GM23338 (cell line): ENCODE measurements at regions not wholly inside any gene's neighbourhood (a gene's known extent, or its start where the extent isn't known, plus 50 kb on each side); places are given as distances from the start of the nearest gene placed in this dataset.
"Not testable (repeated sequence)": the region's sequence is repeated elsewhere in the genome, so short reads cannot be mapped to it uniquely, and the experiment has no call there.

Experiments used
- ATAC-seq: fragments of 200-7000 bp; cut with Tn5 transposase; 3 replicates; pipeline ENCODE4 v1.9.1; 2020
- DNase-seq: peaks from one replicate; pipeline ENCODE4 v3.0.0-alpha.2; 2015; ENCODE audit warnings: low spot score
- H2AFZ ChIP-seq: fragments of 200-600 bp; sonication (generic); 2 replicates; pipeline ENCODE4 v1.8.0; 2016; ENCODE audit warnings: antibody characterized with exemption, mild to moderate bottlenecking, moderate library complexity
- H3F3A ChIP-seq: fragments of 200-600 bp; sonication (generic); replicated peaks from 2 replicates; pipeline ENCODE4 v1.8.0; 2017; ENCODE audit warnings: antibody characterized with exemption, mixed run types, low read depth
- H3K27ac ChIP-seq: fragments of 200-600 bp; sonication (generic); 2 replicates; pipeline ENCODE4 v1.6.1; 2016; ENCODE audit warnings: low read depth
- H3K27me3 ChIP-seq: fragments of 200-600 bp; sonication (generic); 2 replicates; pipeline ENCODE4 v1.8.0; 2016; ENCODE audit warnings: mild to moderate bottlenecking, mixed run types, moderate library complexity; ENCODE audit not compliant: insufficient read depth
- H3K36me3 ChIP-seq: fragments of 200-600 bp; sonication (generic); 2 replicates; pipeline ENCODE4 v1.8.0; 2016; ENCODE audit warnings: mild to moderate bottlenecking; ENCODE audit not compliant: insufficient read depth
- H3K4me1 ChIP-seq: fragments of 200-600 bp; sonication (generic); 2 replicates; pipeline ENCODE4 v1.8.0; 2016; ENCODE audit warnings: mild to moderate bottlenecking, moderate library complexity; ENCODE audit not compliant: insufficient read depth
- H3K4me2 ChIP-seq: fragments of 200-600 bp; sonication (generic); 2 replicates; pipeline ENCODE4 v1.7.1; 2017; ENCODE audit warnings: mixed run types
- H3K4me3 ChIP-seq: fragments of 200-600 bp; sonication (generic); 2 replicates; pipeline ENCODE4 v1.6.1; 2016; ENCODE audit warnings: mixed run types
- H3K79me2 ChIP-seq: fragments of 200-600 bp; sonication (generic); replicated peaks from 2 replicates; pipeline ENCODE4 v1.8.0; 2017; ENCODE audit warnings: mild to moderate bottlenecking; ENCODE audit not compliant: insufficient read depth
- H3K9me2 ChIP-seq: fragments of 200-600 bp; sonication (generic); 2 replicates; pipeline ENCODE4 v1.8.0; 2017; ENCODE audit not compliant: insufficient read depth
- H4K20me1 ChIP-seq: fragments of 200-600 bp; sonication (generic); replicated peaks from 2 replicates; pipeline ENCODE4 v1.8.0; 2017; ENCODE audit warnings: mild to moderate bottlenecking; ENCODE audit not compliant: insufficient read depth
- H3K27ac Mint-ChIP-seq: 2 replicates; pipeline ENCODE4 v1.8.0; 2020; ENCODE audit warnings: inconsistent platforms, mild to moderate bottlenecking, moderate library complexity, mixed read lengths
- H3K27me3 Mint-ChIP-seq: 3 replicates; pipeline ENCODE4 v1.8.0; 2022; ENCODE audit warnings: low read depth, mild to moderate bottlenecking, moderate library complexity, mixed read lengths, inconsistent platforms; ENCODE audit not compliant: insufficient read depth, poor library complexity
- H3K36me3 Mint-ChIP-seq: 3 replicates; pipeline ENCODE4 v1.8.0; 2021; ENCODE audit warnings: low read depth, mild to moderate bottlenecking, inconsistent platforms, moderate library complexity, mixed read lengths
- H3K4me1 Mint-ChIP-seq: 3 replicates; pipeline ENCODE4 v1.8.0; 2020; ENCODE audit warnings: mild to moderate bottlenecking, inconsistent platforms, mixed read lengths
- H3K4me3 Mint-ChIP-seq: 3 replicates; pipeline ENCODE4 v1.8.0; 2021; ENCODE audit warnings: moderate library complexity, mild to moderate bottlenecking, inconsistent platforms, mixed read lengths
- H3K9me3 Mint-ChIP-seq: 3 replicates; pipeline ENCODE4 v1.8.0; 2020; ENCODE audit warnings: moderate library complexity, mild to moderate bottlenecking, inconsistent platforms, mixed read lengths
- CREB1 ChIP-seq: fragments of 250-450 bp; sonication (Bioruptor Pico); IDR thresholded peaks from 2 replicates; pipeline ENCODE4 v1.5.0; 2020; ENCODE audit warnings: low read depth, mild to moderate bottlenecking, moderate library complexity
- CTCF ChIP-seq, 2 experiments: fragments of 200-600 bp in 1 of 2; sonication (generic) in 1 of 2; conservative IDR thresholded peaks; 2 replicates each; pipeline versions ENCODE4 v1.5.1 to v1.6.1; 2016 to 2017; ENCODE audit warnings: antibody characterized with exemption in 2 of 2, low read depth in 2 of 2, mild to moderate bottlenecking in 2 of 2, moderate library complexity in 1 of 2
- ETS1 ChIP-seq: IDR thresholded peaks from 2 replicates; pipeline ENCODE4 v1.6.1; 2016; ENCODE audit warnings: antibody characterized with exemption
- EZH2 ChIP-seq: fragments of 200-600 bp; sonication (generic); IDR thresholded peaks from one replicate; pipeline ENCODE4 v1.8.0; 2017; ENCODE audit warnings: antibody characterized with exemption, mild to moderate bottlenecking, low read depth; ENCODE audit not compliant: unreplicated experiment
- EZH2phosphoT487 ChIP-seq: fragments of 200-600 bp; sonication (generic); IDR thresholded peaks from one replicate; pipeline ENCODE4 v1.8.1; 2018; ENCODE audit warnings: antibody characterized with exemption; ENCODE audit not compliant: unreplicated experiment
- JUNB ChIP-seq: IDR thresholded peaks from one replicate; pipeline ENCODE4 v1.6.1; 2016; ENCODE audit warnings: antibody characterized with exemption; ENCODE audit not compliant: unreplicated experiment
- NANOG ChIP-seq: IDR thresholded peaks from 2 replicates; pipeline ENCODE4 v1.6.1; 2016; ENCODE audit warnings: antibody characterized with exemption, borderline replicate concordance
- POLR2AphosphoS5 ChIP-seq: IDR thresholded peaks from 2 replicates; pipeline ENCODE4 v1.6.1; 2016; ENCODE audit warnings: antibody characterized with exemption, low read depth
- REST ChIP-seq: IDR thresholded peaks from one replicate; pipeline ENCODE4 v1.6.1; 2018; ENCODE audit warnings: antibody characterized with exemption; ENCODE audit not compliant: unreplicated experiment
- STAT1 ChIP-seq: IDR thresholded peaks from one replicate; pipeline ENCODE4 v1.6.1; 2016; ENCODE audit warnings: antibody characterized with exemption; ENCODE audit not compliant: unreplicated experiment
- ZNF114 ChIP-seq: fragments of 250-450 bp; sonication (Bioruptor Pico); IDR thresholded peaks from 2 replicates; pipeline ENCODE4 v1.5.0; 2020; ENCODE audit warnings: mild to moderate bottlenecking, moderate library complexity
- ZNF331 ChIP-seq: fragments of 250-450 bp; sonication (Bioruptor Pico); IDR thresholded peaks from 2 replicates; pipeline ENCODE4 v1.5.0; 2020; ENCODE audit warnings: low read depth, mild to moderate bottlenecking, moderate library complexity

GRCh38 chr12:71276541-71276940 lies 118.7 kb upstream of the TSPAN8 start (continued):
- no peak for TF ChIP-seq EZH2phosphoT487
- no peak for TF ChIP-seq POLR2AphosphoS5
- no peak for TF ChIP-seq CTCF (conservative IDR thresholded peaks at IDR 0.05; ENCODE audit: low read depth in 2 of 2)
- TF ChIP-seq CREB1 (CRISPR knock-in tag): no peak

GRCh38 chr12:71270794-71271193 lies 113.0 kb upstream of the TSPAN8 start:
- DNase-seq, H3K27ac Mint-ChIP-seq, H2AFZ ChIP-seq, H3K4me3 Mint-ChIP-seq, H3K27ac ChIP-seq, H3K4me2 ChIP-seq, H3K9me2 ChIP-seq, ATAC-seq, H3K36me3 ChIP-seq, H3K79me2 ChIP-seq, H3K9me3 Mint-ChIP-seq, H3F3A ChIP-seq, H4K20me1 ChIP-seq, H3K4me3 ChIP-seq, H3K4me1 Mint-ChIP-seq, H3K27me3 ChIP-seq, H3K4me1 ChIP-seq, H3K36me3 Mint-ChIP-seq, H3K27me3 Mint-ChIP-seq: not testable (repeated sequence)

GRCh38 chr12:71270057-71270456 lies 112.3 kb upstream of the TSPAN8 start:
- H2AFZ ChIP-seq: no peak overlapping the region
- H3K27me3 Mint-ChIP-seq: no peaks in the 10 kb centered on the region
- no peaks in the 10 kb centered on the region for H3F3A ChIP-seq

GRCh38 chr12:71269281-71269598 lies 111.4 kb upstream of the TSPAN8 start:
- Mint-ChIP-seq H3K27ac (no peak overlapping the region), H3K27me3 (no peaks in the 10 kb centered on the region), H3K4me1 (no peaks in the 10 kb centered on the region), H3K9me3 (no peaks in the 10 kb centered on the region), H3K36me3 (no peaks in the 10 kb centered on the region), H3K4me3 (no peak overlapping the region)
- no peaks in the 10 kb centered on the region for H3K9me2 ChIP-seq
- no peaks in the 10 kb centered on the region for H4K20me1 ChIP-seq
- ATAC-seq: no peak
- H3K4me1 ChIP-seq: no peaks in the 10 kb centered on the region
- TF ChIP-seq NANOG (no peak), ETS1 (no peak), ZNF114 (CRISPR knock-in tag) (no peak), JUNB (no peak), ZNF331 (CRISPR knock-in tag) (no peak), CTCF (conservative IDR thresholded peaks at IDR 0.05; ENCODE audit: low read depth in 2 of 2) (no peak), POLR2AphosphoS5 (no peak), EZH2phosphoT487 (no peak), REST (no peak)
- H3K36me3 ChIP-seq: no peaks in the 10 kb centered on the region
- no peak overlapping the region for H3K4me3 ChIP-seq
- no peak overlapping the region for H3K4me2 ChIP-seq
- H3F3A ChIP-seq: no peaks in the 10 kb centered on the region
- H3K27ac ChIP-seq: no peak overlapping the region
- H2AFZ ChIP-seq: no peak overlapping the region
- H3K79me2 ChIP-seq: no peaks in the 10 kb centered on the region
- no peak for DNase-seq
- no peaks in the 10 kb centered on the region for H3K27me3 ChIP-seq

More at GRCh38 chr12:71270057-71270456, 112.3 kb upstream of the TSPAN8 start:
- DNase-seq: no peak
- no peak for ATAC-seq
- no peak overlapping the region for H3K27ac Mint-ChIP-seq
- H3K9me3 Mint-ChIP-seq: no peaks in the 10 kb centered on the region
- no peak overlapping the region for H3K4me3 ChIP-seq
- H3K9me2 ChIP-seq: no peaks in the 10 kb centered on the region
- no peaks in the 10 kb centered on the region for H3K4me1 ChIP-seq
- H3K4me1 Mint-ChIP-seq: no peaks in the 10 kb centered on the region
- no peak overlapping the region for H3K27ac ChIP-seq
- H3K27me3 ChIP-seq: no peaks in the 10 kb centered on the region
- H4K20me1 ChIP-seq: no peaks in the 10 kb centered on the region
- TF ChIP-seq EZH2 (no peak), STAT1 (no peak)
- no peaks in the 10 kb centered on the region for H3K79me2 ChIP-seq
- H3K4me3 Mint-ChIP-seq: no peak overlapping the region
- H3K36me3 Mint-ChIP-seq: no peaks in the 10 kb centered on the region
- no peaks in the 10 kb centered on the region for H3K36me3 ChIP-seq
- H3K4me2 ChIP-seq: no peak overlapping the region
